ENCODE measurements at regions not wholly inside any gene's neighbourhood (a gene's known extent, or its start where the extent isn't known, plus 50 kb on each side); places are given as distances from the start of the nearest gene placed in this dataset.

DNA sequence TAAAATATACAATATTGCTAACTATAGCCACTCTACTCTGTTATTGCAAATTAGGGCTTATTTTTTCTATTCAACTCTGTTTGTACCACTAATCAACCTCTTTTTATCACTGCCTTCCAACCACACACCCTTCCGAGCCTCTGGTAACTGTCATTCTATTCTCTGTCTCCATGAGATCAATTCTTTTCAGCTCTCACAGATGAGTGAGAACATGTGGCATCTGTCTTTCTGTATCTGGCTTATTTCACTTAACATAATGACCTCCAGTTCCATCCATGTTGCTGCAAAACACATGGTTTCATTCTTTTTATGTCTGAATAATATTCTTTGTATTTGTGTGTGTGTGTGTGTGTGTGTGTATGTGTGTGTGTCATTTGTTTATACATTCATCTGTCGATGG lies 350.1 kb upstream of the DACH1 start:
- DNase-seq: no peak

DNA sequence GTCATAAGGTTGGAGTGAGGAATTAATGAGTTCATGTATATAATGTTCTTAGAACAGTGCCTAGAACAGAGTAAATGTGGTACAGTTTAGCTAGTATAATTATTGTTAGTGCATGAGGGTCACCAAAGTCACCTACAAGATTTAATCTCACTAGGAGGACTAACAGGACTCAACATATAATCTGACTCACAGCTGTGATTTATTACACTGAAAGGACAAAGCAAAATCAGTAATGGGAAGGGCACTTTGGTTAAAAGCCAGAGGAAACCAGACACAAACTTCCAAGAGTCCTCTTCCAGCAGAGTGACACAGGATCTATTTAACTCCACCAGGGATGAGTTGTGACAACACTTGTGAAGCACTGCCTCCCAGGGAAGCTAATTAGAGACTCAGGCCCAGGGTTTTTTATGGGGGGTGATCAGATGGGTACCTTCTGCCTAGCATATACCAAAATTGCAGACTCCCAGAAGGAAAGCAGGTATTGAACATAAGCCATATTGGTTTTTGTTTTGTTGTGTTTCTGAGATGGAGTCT lies 341.2 kb upstream of the DACH1 start:
- no peak for DNase-seq

DNA sequence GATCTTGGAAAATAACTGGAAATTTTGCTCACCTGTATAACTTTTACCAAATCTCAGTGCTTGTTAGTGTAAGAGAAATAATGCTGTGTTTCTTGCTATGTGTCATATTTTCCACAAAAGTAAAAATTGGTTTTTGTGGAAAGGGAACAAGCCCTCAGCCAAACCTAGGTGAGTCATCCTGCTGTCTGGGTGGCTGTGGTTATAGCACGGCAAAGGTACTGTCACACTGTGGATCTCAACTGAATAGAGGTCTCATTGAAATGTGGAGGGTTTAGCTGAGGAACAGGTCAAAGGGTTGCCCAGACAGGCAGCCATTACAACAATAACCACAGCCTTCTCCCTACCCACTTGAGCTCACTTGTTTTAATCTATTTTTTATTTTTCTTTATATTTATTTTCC lies 338.8 kb upstream of the DACH1 start:
- DNase-seq: no peak

DNA sequence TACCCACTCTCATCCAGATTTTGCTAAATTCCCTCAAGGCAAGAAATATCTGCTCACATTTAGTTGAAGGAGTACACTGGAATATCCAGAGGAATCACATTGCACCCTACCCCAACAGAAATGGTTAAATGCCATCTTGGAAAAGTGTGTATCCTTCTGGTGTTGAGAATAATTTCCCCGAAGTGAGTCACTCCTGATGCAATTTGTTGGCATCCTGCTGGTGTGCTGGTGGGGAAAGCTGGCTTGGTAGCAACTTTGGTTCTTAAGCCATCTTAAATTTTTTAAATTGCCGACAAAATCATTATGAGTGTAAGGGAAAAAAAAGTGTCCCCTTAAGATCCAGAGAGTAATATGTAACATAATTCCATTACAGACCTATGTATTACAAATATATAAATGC lies 337.3 kb upstream of the DACH1 start:
- DNase-seq: no peak

DNA sequence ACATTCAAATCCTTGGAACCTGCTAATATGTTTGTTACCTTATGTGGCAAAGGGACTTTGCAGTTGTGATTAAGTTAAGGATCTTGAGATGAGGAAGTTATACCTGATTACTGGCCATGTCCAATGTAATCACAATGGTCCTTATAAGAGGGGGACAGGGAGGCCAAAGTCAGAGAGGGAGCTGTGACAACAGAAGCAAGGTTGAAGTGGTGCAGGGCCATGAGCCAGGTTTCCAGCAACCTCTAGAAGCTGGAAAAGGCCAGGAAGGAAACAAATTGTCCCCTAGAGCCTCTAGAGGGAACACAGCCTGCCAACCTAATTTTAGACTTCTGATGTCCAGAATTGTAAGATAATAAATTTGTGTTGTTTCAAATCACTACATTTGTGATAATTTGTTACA lies 334.7 kb upstream of the DACH1 start:
- no peak for DNase-seq

DNA sequence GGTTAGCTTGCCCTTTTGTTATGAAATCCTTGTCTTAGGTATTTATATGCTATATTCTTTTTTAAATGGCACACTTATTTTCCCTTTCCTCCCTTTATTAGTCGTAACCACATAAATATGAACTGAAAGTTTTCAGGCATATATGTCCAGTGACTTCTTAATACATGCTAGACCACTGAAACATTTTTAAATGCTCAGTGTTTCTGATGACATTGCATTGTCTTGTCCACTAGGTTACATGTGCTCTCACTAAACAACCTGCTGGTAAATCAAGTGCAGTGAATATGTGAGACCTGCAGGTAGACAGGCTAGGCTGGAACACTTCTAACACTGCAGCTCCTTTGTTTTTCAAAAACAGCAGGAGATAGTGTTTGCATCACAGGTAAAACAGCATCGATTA lies 332.6 kb upstream of the DACH1 start:
- no peak for DNase-seq

DNA sequence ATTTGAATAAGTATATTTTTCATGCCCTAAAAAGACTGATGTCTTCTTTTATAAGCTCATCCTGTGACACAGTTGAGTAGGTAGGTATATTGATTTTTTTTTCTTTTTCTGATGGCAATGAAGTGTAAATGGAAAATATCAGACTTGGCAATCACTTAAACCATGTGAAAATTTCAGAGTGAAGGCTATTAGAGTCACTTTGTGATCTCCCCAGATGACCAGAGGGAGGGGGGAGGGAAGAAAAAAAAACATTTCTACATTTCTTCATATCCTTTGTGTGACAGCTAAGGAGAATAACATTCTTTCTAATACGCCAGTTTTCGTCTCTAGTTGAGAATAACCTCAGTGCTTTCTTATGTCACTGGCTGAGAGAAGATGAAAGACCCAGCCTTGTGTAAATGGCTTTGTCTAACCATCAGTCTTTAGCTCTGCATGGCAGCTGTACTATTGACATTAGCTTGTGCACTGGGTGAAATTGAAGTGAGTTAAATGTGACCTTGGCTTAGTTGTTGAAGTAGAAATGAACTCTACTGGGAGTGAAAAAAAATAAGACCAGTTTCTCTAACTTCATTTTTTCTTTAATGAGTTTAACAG lies 332.1 kb upstream of the DACH1 start:
- DNase-seq: no peak

DNA sequence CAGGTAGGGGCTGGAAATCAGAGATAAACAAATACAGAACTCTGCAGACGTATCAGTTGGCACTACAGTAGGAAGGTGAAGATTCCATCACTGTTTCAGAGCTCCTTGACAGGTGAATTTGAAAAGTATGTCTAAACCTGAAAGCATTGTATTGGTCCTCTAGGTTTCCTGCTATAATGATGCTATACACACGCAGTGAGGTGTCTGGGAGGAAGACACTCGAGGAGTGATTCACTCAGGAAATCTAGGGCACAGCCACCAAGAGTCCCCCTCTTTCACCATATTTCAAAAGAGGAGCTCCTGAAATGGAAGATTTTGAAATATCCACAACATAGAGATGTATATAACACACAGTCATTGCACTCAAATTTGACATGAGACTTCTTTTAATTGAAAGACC lies 331.0 kb upstream of the DACH1 start:
- no peak for DNase-seq

DNA sequence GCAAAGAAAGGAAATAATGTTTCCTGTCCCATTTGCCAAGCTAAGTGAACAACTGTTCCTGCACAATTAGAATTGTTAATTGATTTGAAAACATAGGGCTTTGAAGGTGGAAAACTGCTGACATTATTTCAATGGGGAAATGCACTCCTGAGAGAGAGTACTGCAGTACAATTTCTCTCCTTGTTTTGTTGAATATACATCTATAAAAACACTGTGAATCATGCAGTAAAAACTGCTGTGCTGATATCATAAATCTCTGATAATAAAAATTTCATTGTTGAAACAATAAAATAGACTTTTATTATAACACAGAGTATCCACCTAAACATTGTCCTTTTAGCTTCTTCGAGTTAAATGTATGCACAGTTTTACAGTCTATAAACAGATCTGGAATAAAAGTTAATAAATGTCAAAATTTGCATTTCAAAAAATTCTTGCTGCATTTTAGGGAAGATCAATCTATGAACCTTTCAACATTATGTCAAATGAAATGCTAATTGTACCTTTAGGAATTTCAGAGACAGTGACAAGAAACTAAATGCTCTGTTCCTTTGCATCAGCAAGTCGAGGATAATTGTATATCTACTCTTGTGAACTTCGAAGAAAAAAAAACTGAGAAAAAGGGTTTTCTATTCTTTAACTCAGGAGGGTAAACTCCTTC lies 328.2 kb upstream of the DACH1 start:
- DNase-seq: no peak

DNA sequence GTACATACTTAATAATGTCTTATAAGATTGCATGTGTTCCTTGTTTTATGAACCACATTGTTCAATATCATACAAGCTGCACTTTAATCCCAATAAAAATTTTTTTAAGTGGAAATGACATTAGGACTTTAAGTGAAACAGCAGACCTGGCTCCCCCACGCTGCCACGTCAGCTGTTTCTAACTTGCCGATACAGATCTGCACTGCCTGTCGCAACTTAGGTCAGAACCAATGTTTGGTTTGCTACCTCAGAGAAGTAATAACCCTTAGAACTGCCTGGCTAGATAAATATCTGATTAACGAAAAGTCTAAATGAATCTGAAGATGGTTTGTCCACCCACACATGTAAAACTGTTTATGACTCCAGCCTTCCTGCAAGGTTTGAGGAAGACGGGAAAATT lies 327.5 kb upstream of the DACH1 start:
- DNase-seq: no peak

DNA sequence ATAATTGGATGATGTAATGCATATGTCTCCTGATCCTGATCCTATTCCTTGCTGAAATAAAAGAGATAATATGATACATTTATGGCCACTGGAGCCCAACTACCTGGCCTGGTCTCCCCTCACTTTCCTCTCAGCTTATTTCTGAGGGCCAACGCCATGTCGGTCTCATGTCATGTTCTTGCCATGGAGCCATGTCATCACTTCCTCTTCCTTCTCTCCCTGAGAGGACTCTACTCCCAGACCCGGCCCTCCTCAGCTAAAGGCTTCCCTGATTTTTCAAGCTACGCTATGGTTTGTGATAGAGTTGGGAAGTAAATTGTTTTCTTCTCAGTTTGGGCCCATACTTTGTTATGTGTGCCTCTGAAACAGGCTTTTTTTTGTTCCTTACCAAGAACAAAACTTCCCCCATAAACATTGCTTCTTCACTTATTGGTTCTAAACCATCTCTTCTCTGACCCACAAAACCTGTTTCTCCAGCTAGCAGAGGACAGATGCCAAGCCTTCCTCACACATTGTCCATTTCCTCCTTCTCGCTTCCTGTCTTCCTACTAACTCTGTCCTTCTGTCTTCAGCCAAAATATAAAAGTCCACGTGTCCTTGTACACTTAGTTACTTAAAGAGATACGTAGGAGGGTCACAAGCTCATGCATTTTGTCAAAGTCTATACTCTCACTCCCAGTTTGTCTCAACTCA lies 319.9 kb upstream of the DACH1 start:
- no peak for DNase-seq

DNA sequence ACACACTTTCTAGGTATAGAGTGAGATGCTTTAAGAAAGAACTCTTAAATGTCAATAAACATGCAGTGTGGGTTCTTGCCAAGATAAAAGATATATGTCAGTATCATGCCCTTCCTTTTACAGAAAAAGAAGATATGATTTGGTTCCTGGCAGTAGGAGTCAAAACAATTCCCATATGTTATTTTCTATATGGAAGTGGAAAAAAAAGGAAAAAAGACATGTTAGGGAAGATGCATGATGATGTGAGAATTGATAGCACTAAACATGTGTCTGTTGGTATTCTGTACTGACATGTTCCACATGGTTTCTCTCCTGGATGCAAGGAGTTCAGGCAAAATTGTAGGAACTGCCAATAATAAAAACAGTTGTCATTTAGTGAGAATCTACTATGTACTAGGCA lies 318.8 kb upstream of the DACH1 start:
- no peak for DNase-seq

DNA sequence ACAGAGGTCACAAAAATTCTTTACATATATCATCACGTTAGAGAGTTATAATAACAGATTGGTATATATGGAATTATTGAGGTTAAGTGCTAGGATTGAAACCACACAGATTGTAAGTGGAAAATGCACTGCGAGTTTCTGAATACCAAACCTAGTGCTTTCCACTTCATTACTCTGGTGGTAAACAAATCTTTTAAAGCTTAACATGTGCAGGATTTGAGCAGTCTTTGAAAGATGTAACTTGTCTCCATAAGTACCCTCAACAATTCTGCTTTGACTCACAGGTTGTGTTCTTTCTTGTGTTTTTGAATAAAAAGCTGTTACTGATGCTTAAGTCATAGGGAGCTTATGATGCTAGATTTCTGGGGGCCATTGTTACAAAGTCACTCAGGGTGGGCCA lies 314.7 kb upstream of the DACH1 start:
- no peak for DNase-seq

DNA sequence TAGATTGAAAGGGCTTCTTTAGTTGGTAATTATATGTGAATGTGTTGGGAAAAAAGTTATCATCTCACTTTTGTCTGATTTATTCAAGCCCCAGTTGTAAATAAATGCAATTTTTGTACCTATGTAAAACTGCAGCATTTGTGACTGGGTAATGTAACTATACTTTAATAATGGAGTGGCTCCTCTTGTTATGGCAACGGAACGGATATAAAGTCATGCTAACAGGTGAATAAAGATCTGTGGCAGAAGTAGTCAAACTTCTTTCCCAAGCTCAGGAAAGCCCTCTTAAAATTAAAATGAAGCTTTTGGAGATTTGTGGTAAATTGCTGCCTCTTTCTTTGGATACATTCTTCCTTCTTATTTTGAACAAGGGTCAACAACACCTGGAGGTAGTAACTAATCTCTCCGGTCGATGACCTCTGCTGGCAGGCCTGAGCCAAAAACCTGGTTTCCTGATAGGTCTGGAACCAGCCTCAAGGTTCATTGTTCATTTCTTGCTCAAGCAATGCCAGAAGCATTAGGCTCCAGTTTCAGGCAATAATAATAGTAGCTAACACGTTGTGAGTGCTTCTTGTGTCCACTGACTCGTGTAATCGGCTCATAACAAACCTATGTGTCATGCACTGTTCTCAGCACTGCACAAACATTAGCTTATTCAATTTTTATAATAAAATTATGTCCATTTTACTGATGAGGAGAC lies 313.4 kb upstream of the DACH1 start:
- DNase-seq: no peak

DNA sequence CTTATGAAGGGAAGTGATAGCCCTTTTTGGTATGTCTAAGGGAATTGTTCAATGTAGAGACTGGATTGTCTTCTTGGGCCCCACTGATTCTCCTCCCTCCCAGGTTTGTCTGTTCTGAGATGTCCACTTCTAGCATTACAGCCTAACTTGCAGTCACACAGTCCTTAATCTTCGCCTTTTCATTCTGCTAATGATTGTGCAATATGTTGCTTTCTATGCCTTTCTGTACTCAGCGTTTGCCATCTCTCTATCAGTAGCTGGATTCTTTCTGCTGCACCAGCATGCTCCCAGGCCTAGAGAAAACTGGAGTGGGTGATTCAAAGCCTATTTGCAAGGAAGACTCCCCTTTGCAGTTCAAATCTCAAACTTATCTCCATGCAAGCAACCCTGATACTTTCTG lies 307.5 kb upstream of the DACH1 start:
- DNase-seq: no peak

DNA sequence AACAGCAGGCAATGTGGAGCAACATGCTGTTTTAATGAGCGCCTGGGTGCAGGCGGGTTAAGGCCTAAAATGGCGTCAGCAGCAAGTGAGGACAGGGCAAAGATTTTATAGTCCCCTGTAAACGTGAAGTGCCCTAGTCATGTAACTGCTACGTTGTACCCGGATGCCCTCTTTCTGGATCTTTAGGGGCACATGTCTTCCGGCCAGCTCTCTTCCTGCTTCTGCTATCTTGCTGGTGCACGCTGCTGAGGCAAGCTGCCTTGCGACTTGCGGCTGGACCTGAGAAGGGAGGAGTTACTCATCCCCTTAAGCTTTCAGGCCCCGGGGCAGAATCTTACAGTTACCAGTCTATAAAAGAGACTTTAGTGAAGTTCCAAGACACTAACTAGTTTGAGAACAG lies 303.6 kb upstream of the DACH1 start:
- no peak for DNase-seq

DNA sequence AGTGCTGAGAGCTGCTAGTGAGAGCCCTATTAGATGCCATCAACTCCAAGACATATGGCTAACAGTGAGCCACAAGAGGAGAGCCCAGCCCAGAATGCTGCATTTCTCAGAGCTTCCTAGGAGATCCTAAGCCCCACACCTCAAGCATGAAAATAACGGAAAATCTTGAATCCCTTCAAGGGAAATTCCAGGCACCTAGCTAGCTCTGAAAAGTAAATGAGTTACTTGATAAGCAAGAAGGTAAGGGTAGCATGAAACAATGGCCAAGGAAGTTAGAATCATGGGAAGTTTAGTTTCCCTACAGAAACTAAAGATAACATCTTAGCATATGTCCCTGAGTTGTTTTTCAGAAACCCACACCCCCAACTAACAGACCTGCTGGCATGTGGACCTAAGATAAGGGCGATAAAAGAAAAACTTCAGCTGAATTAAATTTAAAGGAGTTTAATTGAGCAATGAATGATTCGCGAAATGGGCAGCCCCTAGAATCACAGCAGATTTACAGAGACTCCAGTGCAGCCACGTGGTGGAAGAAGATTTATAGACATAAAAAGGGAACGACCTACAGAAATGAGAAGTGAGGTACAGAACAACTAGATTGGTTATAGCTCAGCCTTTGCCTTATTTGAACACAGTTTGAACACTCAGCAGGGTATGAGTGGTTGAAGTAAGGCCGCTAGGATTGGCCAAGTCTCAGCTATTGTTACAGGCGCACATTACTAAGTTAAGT lies 301.3 kb upstream of the DACH1 start:
- no peak for DNase-seq

DNA sequence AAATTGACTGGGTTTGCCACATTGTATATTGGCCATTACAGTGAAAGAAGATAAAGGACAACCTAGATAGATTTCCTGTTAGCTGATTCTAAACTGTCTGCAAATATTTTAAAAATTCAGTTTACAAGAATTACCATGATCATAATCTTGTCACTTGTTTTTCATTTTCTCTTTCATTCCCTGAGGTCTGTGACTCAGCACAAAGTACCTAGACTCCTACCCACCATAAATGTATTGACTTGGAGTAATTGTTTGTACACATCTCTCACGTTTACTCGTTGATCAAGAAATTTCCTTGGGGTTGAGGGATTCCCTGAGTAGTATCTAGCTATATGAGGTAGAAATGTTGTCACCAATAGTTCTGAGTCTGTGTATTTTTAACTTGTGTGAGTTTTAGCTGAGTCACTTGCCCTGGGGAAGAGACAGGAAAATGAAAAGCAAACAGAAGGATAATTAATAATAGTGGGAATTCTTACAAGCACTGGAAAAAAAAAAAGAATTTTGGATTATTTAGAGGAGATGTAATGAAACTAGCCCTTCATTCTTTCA lies 299.2 kb upstream of the DACH1 start:
- DNase-seq: no peak

DNA sequence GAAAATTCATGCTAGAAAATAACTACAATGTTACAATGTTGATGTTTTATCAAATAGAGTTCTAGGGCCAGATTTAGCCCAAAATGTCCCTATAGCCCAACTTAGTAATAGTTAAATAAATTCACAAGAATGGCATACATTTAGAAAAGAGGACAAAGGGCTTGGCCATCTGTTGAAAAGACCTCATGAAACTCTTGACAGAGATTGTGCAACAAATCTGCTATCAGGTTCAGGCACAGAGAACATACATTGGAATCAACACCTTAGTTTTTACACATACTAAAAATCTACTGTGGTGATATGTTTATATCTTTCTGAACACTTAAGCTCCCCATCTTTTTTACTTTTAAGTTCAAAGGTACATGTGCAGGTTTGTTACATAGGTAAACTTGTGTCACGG lies 298.3 kb upstream of the DACH1 start:
- DNase-seq: no peak

DNA sequence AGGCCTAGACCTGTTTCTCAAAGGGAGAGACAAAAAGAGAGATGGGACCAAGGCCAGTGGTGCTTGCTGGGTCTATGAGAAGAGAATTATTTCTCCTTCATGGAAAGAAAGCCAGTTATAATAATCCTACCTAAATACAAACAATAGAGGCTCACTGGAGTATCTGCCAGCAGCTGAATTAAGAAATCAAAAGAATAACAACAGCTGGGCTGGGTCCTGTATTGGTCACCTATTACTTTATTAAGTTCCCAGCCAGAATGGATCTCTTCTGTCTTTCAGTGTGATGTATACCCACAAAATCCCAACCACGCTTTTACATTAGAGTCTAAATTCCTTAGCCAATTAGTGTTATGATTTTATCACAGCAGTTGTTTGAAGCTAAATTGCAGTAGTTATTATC lies 297.8 kb upstream of the DACH1 start:
- no peak for DNase-seq

DNA sequence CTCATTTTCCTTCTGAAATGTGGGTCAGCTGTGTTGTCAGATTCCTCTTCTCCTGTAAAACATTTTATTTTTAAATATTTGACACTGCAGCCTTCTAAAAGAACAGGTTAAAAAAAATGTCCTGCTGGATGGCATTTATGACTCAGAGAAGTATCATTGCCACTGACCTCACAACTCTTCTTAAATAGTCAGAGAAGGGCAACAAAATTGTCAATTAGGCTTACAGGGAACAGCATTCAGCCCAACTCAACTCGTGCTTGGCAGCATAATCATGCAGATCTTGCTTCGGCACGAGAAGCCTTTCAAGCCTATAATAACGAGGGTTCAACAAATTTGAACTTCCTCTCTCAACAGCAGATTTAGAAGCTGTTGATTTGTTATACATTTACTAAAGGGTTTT lies 296.7 kb upstream of the DACH1 start:
- no peak for DNase-seq

DNA sequence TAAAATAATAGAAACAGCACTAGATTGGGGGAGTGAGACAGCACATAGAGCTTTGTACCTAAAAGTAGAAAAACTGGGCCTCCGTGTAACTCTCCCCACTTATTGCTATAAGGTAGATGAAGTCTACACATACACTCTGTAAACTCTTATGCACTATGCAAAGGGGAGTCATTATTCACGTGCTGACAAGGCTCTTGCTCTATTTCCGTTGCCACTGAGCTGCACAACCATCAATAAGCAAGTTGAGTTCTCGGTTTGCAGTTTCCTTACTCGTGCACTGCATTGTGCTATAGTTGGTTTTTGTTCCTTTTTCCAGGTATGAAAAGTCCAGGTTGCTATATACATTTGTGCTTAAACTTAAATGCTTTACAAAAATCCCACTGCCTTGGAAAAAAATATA lies 294.0 kb upstream of the DACH1 start:
- DNase-seq: no peak

DNA sequence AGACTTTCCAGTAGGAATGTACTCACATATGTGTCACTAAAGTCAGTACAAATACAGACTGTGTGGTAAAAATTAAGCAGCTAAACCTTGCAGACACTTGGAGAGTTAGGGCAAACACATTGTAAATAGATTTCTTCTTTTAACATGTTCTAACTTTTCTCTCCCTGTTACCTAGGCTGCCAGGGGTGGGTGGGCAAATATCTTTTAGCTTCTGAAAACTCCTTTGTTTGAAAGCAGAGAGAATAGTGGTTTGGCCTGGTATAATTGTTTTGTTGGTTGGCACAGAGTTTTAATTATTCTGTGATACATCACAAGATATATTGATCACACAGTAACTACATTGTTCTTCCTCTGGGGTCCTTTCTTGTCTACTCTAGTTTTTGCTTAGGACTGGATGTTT lies 289.8 kb upstream of the DACH1 start:
- DNase-seq: no peak
